ENCODE measurements at regions not wholly inside any gene's neighbourhood (a gene's known extent, or its start where the extent isn't known, plus 50 kb on each side); places are given as distances from the start of the nearest gene placed in this dataset.

GRCh38 chrX:131725001-131725654 lies 181.3 kb downstream of the OR13H1 start:
- POLR2A ChIA-PET, result no interaction called here
- H3F3A ChIP-seq (replicated peaks; ENCODE audit: insufficient read depth), result no peaks in the 10 kb centered on the region
- 0 out of 2 replicates have a peak, but pooled peaks cover 4% of the 10 kb centered on the region for H3K9me3 ChIP-seq
- 26% methylated on average over 7 of the region's 7 CpGs for WGBS (ENCODE audit: low lambda C conversion rate)
- no peaks in the 10 kb centered on the region for H3K79me2 ChIP-seq (ENCODE audit: insufficient read depth)
- no peaks in the 10 kb centered on the region for H4K20me1 ChIP-seq (ENCODE audit: insufficient read depth)
- TF ChIP-seq EZH2phosphoT487 (IDR thresholded peaks at IDR 0.05; ENCODE audit: borderline replicate concordance, low read depth) (no peak), RFX5 (IDR thresholded peaks at IDR 0.05; ENCODE audit: low read length) (no peak), JUND (IDR thresholded peaks at IDR 0.05) (no peak), TEAD4 (IDR thresholded peaks at IDR 0.05; ENCODE audit: borderline replicate concordance, insufficient read depth) (no peak), RCOR1 (IDR thresholded peaks at IDR 0.05; ENCODE audit: low read length) (no peak), NRF1 (IDR thresholded peaks at IDR 0.05; ENCODE audit: low read depth, low read length) (no peak), MXI1 (IDR thresholded peaks at IDR 0.05; ENCODE audit: low read depth, low read length) (no peak), GABPA (IDR thresholded peaks at IDR 0.05; ENCODE audit: low read depth) (no peak), TCF12 (IDR thresholded peaks at IDR 0.05) (no peak), TAF1 (IDR thresholded peaks at IDR 0.05; ENCODE audit: borderline replicate concordance, low read depth, low read length) (no peak), FOSL2 (IDR thresholded peaks at IDR 0.05; ENCODE audit: borderline replicate concordance, low read depth) (no peak)
- TF ChIP-seq, protein P1, sequence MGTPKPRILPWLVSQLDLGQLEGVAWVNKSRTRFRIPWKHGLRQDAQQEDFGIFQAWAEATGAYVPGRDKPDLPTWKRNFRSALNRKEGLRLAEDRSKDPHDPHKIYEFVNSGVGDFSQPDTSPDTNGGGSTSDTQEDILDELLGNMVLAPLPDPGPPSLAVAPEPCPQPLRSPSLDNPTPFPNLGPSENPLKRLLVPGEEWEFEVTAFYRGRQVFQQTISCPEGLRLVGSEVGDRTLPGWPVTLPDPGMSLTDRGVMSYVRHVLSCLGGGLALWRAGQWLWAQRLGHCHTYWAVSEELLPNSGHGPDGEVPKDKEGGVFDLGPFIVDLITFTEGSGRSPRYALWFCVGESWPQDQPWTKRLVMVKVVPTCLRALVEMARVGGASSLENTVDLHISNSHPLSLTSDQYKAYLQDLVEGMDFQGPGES (IDR thresholded peaks at IDR 0.05; ENCODE audit: low read depth, low read length), result no peak
- H3K9me2 ChIP-seq, result no peaks in the 10 kb centered on the region
- H3K9ac ChIP-seq, result no peak overlapping the region
- CTCF ChIA-PET, result interaction anchor here (0.9 kb wide), 1 partner anchor 38 kb away, joined by 3 read pairs; no protein-coding TSS in a partner anchor
- no peak overlapping the region for H2AFZ ChIP-seq (ENCODE audit: low read depth)
- H3K36me3 ChIP-seq (replicated peaks in 1 of 2; ENCODE audit: control insufficient read depth in 1 of 2, insufficient read depth in 2 of 2, low read length in 1 of 2), result no peaks in the 10 kb centered on the region
- no peak for DNase-seq
- H3K27me3 ChIP-seq (ENCODE audit: insufficient read depth), result peaks cover 13% of the 10 kb centered on the region; the same call in 1 of the 2 replicates
- H3K27ac ChIP-seq (ENCODE audit: low read depth in 2 of 2, low read length in 1 of 2), result no peak overlapping the region
- H3K4me2 ChIP-seq, result no peak overlapping the region
- H3K4me1 ChIP-seq (ENCODE audit: control insufficient read depth in 1 of 2, insufficient read depth in 2 of 2, low read depth in 1 of 2, low read length in 1 of 2), result peaks cover 0 to 3% of the 10 kb centered on the region in 2 experiments; a peak in 1 of 4 replicates
- no peak overlapping the region for H3K4me3 ChIP-seq (ENCODE audit: low read depth in 2 of 2, low read length in 1 of 2)

DNA sequence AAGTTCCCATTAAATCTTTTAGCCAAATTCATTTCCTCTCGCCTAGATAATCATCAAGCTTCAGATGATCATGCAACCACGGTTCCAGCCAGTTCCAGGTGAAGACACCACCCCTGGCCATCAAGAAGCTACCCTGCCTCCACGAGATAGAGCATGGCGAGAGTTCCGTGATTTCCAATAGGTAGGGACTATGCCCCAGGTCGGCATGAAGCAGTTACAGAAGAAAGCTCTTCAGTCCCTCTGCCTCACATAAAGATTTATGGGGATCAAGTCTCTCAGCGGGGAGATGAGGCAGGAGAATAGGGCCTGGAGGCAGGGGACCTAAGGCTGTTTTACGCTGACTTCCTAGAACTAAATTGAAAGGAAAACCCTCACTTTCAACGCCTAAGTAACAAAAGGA lies 183.9 kb downstream of the OR13H1 start:
- Histone ChIP-seq H3K9me2 (no peaks in the 10 kb centered on the region), H3K36me3 (replicated peaks in 1 of 2; ENCODE audit: control insufficient read depth in 1 of 2, insufficient read depth in 2 of 2, low read length in 1 of 2) (no peaks in the 10 kb centered on the region), H3K27ac (ENCODE audit: low read depth in 2 of 2, low read length in 1 of 2) (no peak overlapping the region), H4K20me1 (ENCODE audit: insufficient read depth) (no peaks in the 10 kb centered on the region), H3K27me3 (ENCODE audit: insufficient read depth) (no peaks in the 10 kb centered on the region), H3K9me3 (0 out of 2 replicates have a peak, but pooled peaks cover 4% of the 10 kb centered on the region), H3K4me3 (ENCODE audit: low read depth in 2 of 2, low read length in 1 of 2) (no peak overlapping the region), H3K9ac (no peak overlapping the region), H3F3A (replicated peaks; ENCODE audit: insufficient read depth) (no peaks in the 10 kb centered on the region), H2AFZ (ENCODE audit: low read depth) (no peak overlapping the region), H3K79me2 (ENCODE audit: insufficient read depth) (no peaks in the 10 kb centered on the region), H3K4me1 (ENCODE audit: control insufficient read depth in 1 of 2, insufficient read depth in 2 of 2, low read depth in 1 of 2, low read length in 1 of 2) (peaks cover 0 to 3% of the 10 kb centered on the region in 2 experiments; a peak in 1 of 4 replicates), H3K4me2 (peak overlapping the region; percentile 78)
- WGBS (ENCODE audit: low lambda C conversion rate), result 54% methylated on average over 9 of the region's 9 CpGs
- ChIA-PET CTCF (interaction anchor here (0.6 to 1.0 kb wide), 2 partner anchors 16 to 800 kb away, joined by 3 read pairs; no protein-coding TSS in a partner anchor), POLR2A (no interaction called here)
- no peak for TF ChIP-seq USF1 (IDR thresholded peaks at IDR 0.05; ENCODE audit: borderline replicate concordance, low read depth)
- TF ChIP-seq EZH2phosphoT487 (IDR thresholded peaks at IDR 0.05; ENCODE audit: borderline replicate concordance, low read depth), result no peak
- no peak for TF ChIP-seq TAF1 (IDR thresholded peaks at IDR 0.05; ENCODE audit: borderline replicate concordance, low read depth, low read length)
- DNase-seq, result no peak

Measured in SK-N-SH (cell line).